ENCODE measurements at regions not wholly inside any gene's neighbourhood (a gene's known extent, or its start where the extent isn't known, plus 50 kb on each side); places are given as distances from the start of the nearest gene placed in this dataset.

GRCh38 chr5:104734046-104734445, 1171.5 kb upstream of the NUDT12 start:
- no peak for TF ChIP-seq REST (IDR thresholded peaks at IDR 0.05)
- no peak for TF ChIP-seq CTCF (IDR thresholded peaks at IDR 0.05; ENCODE audit: low read depth, low read length, missing input control)
- TF ChIP-seq SP1 (IDR thresholded peaks at IDR 0.05), result no peak
- no peak for TF ChIP-seq FOXA1 (IDR thresholded peaks at IDR 0.05)
- TF ChIP-seq RAD21 (IDR thresholded peaks at IDR 0.05), result no peak
- TF ChIP-seq TAF1 (conservative IDR thresholded peaks at IDR 0.05), result no peak
- no peak for TF ChIP-seq MAX (IDR thresholded peaks at IDR 0.05)
- TF ChIP-seq YY1 (IDR thresholded peaks at IDR 0.05), result no peak
- TF ChIP-seq, protein P1, sequence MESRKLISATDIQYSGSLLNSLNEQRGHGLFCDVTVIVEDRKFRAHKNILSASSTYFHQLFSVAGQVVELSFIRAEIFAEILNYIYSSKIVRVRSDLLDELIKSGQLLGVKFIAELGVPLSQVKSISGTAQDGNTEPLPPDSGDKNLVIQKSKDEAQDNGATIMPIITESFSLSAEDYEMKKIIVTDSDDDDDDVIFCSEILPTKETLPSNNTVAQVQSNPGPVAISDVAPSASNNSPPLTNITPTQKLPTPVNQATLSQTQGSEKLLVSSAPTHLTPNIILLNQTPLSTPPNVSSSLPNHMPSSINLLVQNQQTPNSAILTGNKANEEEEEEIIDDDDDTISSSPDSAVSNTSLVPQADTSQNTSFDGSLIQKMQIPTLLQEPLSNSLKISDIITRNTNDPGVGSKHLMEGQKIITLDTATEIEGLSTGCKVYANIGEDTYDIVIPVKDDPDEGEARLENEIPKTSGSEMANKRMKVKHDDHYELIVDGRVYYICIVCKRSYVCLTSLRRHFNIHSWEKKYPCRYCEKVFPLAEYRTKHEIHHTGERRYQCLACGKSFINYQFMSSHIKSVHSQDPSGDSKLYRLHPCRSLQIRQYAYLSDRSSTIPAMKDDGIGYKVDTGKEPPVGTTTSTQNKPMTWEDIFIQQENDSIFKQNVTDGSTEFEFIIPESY (IDR thresholded peaks at IDR 0.05), result no peak
- TF ChIP-seq NR2F2 (IDR thresholded peaks at IDR 0.05), result no peak

Measured in liver (tissue), 3 donors.